ENCODE measurements at regions not wholly inside any gene's neighbourhood (a gene's known extent, or its start where the extent isn't known, plus 50 kb on each side); places are given as distances from the start of the nearest gene placed in this dataset.

GRCh38 chr11:134644476-134645456 lies 232.7 kb upstream of the B3GAT1 start:
- no peak overlapping the region for H3K27ac ChIP-seq
- intact Hi-C loops (cut with DNase I; ENCODE audit: low total_unique reads) (no loop called here), in situ Hi-C loops (cut with MboI; ENCODE audit: low pct_ligation_motif_present in 1 of 4, low pct_unique_long_range_greater_than_20kb in 1 of 4, low sequenced_read_pairs in 3 of 4) (no loop called here)
- no peaks in the 10 kb centered on the region for H3K36me3 ChIP-seq
- H3K9me3 ChIP-seq: no peaks in the 10 kb centered on the region
- TF ChIP-seq CTCF (IDR thresholded peaks at IDR 0.05): no peak
- no peak for TF ChIP-seq POLR2A (IDR thresholded peaks at IDR 0.05)
- TF ChIP-seq EP300 (IDR thresholded peaks at IDR 0.05; ENCODE audit: low read depth): no peak
- TF ChIP-seq POLR2AphosphoS5 (IDR thresholded peaks at IDR 0.05): no peak
- 63 to 74% methylated on average over 7 to 20 of the region's 20 CpGs for WGBS, 2 donors (ENCODE audit: low coverage in 1 of 2)
- peaks cover 8% of the 10 kb centered on the region for H3K27me3 ChIP-seq
- DNase-seq: no peak
- H3K4me3 ChIP-seq: no peak overlapping the region
- H3K4me1 ChIP-seq: no peaks in the 10 kb centered on the region

GRCh38 chr11:134643115-134644012 lies 231.3 kb upstream of the B3GAT1 start:
- intact Hi-C loops (cut with DNase I; ENCODE audit: low total_unique reads) (no loop called here), in situ Hi-C loops (cut with MboI; ENCODE audit: low pct_ligation_motif_present in 1 of 4, low pct_unique_long_range_greater_than_20kb in 1 of 4, low sequenced_read_pairs in 3 of 4) (no loop called here)
- peaks cover 8% of the 10 kb centered on the region for H3K27me3 ChIP-seq
- no peak for DNase-seq
- 17 to 55% methylated on average over 5 to 24 of the region's 24 CpGs for WGBS, 2 donors (ENCODE audit: low coverage in 1 of 2)
- no peak overlapping the region for H3K4me3 ChIP-seq
- no peaks in the 10 kb centered on the region for H3K36me3 ChIP-seq
- no peaks in the 10 kb centered on the region for H3K4me1 ChIP-seq
- H3K9me3 ChIP-seq: no peaks in the 10 kb centered on the region
- no peak for TF ChIP-seq POLR2AphosphoS5 (IDR thresholded peaks at IDR 0.05)
- no peak for TF ChIP-seq POLR2A (IDR thresholded peaks at IDR 0.05)
- no peak for TF ChIP-seq EP300 (IDR thresholded peaks at IDR 0.05; ENCODE audit: low read depth)
- TF ChIP-seq CTCF (IDR thresholded peaks at IDR 0.05): no peak
- H3K27ac ChIP-seq: no peak overlapping the region

- H3K4me1 ChIP-seq: no peaks in the 10 kb centered on the region
- intact Hi-C loops (cut with DNase I; ENCODE audit: low total_unique reads): no loop called here
- no peaks in the 10 kb centered on the region for H3K9me3 ChIP-seq
- 80 to 89% methylated on average over 3 of the region's 3 CpGs for WGBS, 2 donors (ENCODE audit: low coverage in 1 of 2)
- H3K4me3 ChIP-seq: no peak overlapping the region
- no peaks in the 10 kb centered on the region for H3K36me3 ChIP-seq
- H3K27me3 ChIP-seq: peaks cover 8% of the 10 kb centered on the region
- in situ Hi-C loops (cut with MboI; ENCODE audit: low pct_ligation_motif_present in 1 of 4, low pct_unique_long_range_greater_than_20kb in 1 of 4, low sequenced_read_pairs in 3 of 4): no loop called here
- no peak for DNase-seq
- TF ChIP-seq EP300 (IDR thresholded peaks at IDR 0.05; ENCODE audit: low read depth) (no peak), POLR2A (IDR thresholded peaks at IDR 0.05) (no peak), CTCF (IDR thresholded peaks at IDR 0.05) (no peak), POLR2AphosphoS5 (IDR thresholded peaks at IDR 0.05) (no peak)
- no peak overlapping the region for H3K27ac ChIP-seq
Measured at GRCh38 chr11:134642206-134642605, 230.2 kb upstream of the B3GAT1 start.
